ENCODE measurements at regions not wholly inside any gene's neighbourhood (a gene's known extent, or its start where the extent isn't known, plus 50 kb on each side); places are given as distances from the start of the nearest gene placed in this dataset.

DNA sequence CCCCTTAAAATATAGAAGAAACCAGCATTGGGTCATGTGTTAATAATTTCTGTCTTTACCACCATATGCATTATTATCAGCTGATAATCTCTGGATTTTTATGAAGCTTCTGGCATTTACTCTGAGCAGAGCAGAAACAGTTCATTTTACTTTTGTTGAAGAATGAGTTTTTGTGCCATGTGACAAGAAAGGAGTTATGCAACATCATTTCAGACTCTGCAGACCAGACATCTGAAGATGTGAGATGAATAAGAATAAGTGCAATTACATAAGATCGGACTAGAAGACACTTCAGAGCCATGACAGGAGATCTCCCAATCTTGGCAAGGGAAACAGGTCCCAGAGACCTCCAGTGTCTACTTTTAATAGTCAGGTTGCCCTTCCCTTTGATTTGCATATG lies 869.4 kb upstream of the VRK2 start:
- no peak for ATAC-seq (ENCODE audit: low read depth in 2 of 2)

DNA sequence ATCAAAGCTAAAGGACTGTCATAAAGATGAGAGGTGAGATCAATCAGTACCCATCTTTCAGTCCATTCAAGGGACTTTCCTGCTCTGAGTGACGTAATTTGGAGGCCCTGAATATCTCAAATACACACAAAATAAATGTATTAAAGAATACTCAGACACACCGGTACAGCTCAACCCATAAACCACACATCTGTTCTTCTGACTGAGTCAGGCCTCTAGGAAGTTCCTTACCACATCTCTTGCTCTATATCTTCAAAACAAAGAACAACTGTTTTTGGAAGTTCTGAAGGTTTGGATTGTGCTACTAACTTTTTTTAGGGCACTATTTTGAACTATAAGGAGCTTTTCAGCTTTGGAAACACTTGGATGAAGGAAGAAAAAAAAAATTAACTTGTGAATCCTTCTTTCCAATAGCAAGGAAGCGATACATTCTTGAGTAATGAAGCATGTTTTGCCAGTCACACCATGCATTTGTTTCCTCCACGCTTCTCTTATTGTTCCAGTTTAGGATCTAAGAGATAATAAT lies 866.5 kb upstream of the VRK2 start:
- Mint-ChIP-seq H3K4me3 (no peak overlapping the region), H3K4me1 (no peaks in the 10 kb centered on the region), H3K27me3 (no peaks in the 10 kb centered on the region), H3K27ac (no peak overlapping the region), H3K9me3 (peaks cover 0 to 9% (median 2%) of the 10 kb centered on the region in 7 donors), H3K36me3 (no peaks in the 10 kb centered on the region)
- DNase-seq: no peak
- ATAC-seq (ENCODE audit: low read depth in 2 of 2): no peak

More for the DNA sequence above, 869.4 kb upstream of the VRK2 start:
- Mint-ChIP-seq H3K4me1 (no peaks in the 10 kb centered on the region), H3K27me3 (no peaks in the 10 kb centered on the region), H3K27ac (no peak overlapping the region), H3K9me3 (peaks cover 2 to 13% (median 7%) of the 10 kb centered on the region in 7 donors), H3K36me3 (peaks cover 0 to 4% of the 10 kb centered on the region in 2 donors), H3K4me3 (no peak overlapping the region)
- DNase-seq: no peak

DNA sequence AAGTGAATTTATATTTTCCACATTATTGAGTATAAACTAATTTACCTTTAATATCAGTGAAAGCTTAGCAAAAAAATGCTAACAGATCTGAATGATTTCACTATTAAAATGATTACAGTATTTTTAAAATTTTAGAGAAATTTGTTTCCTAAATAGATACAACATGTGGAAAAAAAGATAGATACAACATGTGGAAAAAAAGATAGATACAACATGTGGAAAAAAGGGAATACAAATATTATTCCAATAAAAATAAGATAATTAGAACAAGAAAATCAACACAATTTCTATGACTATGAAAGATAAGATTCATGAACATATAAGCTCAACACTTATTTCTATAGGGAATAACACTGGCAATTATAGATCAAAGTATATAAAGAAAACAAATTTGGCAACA lies 865.9 kb upstream of the VRK2 start:
- no peak for ATAC-seq (ENCODE audit: low read depth in 2 of 2)
- no peak for DNase-seq
- no peak overlapping the region for H3K4me3 Mint-ChIP-seq
- no peaks in the 10 kb centered on the region for H3K4me1 Mint-ChIP-seq
- H3K27ac Mint-ChIP-seq: no peak overlapping the region
- H3K9me3 Mint-ChIP-seq: peaks cover 0 to 9% (median 2%) of the 10 kb centered on the region in 7 donors
- no peaks in the 10 kb centered on the region for H3K36me3 Mint-ChIP-seq
- no peaks in the 10 kb centered on the region for H3K27me3 Mint-ChIP-seq

DNA sequence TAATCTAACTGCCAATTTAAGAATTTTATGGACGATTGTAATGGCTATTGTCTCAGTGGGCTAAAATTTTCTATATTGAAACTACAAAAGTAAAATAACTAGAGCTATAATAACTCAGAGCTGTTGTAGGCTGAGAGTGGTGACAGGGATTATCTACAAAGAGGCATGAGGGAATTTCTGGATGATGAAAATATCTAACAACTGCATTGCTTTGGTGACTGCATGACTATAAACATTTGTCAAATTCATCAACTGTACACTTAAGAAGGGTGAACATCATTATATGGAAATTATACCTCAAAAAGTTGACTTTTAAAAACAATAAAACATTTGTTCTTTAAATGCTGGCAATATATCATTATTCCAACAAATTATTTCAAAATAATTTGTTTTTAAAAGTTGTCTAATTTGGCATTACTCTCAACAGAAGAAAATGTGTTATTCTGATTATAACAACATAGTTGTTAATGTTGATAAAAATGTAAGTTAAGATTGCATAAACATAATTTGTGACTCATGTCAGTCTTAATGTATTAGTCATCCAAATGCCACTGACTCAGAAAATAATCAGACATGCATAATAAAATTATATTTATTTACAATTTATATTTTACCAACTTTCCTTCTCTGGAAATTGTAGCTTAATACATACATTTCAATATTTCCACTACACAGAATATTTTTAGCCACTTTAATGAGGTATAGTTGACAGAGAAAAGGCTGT lies 865.1 kb upstream of the VRK2 start:
- Mint-ChIP-seq H3K27me3 (no peaks in the 10 kb centered on the region), H3K27ac (no peak overlapping the region), H3K4me1 (no peaks in the 10 kb centered on the region), H3K9me3 (peaks cover 0 to 9% (median 4%) of the 10 kb centered on the region in 7 donors), H3K4me3 (no peak overlapping the region), H3K36me3 (no peaks in the 10 kb centered on the region)
- no peak for ATAC-seq (ENCODE audit: low read depth in 2 of 2)
- DNase-seq: no peak

DNA sequence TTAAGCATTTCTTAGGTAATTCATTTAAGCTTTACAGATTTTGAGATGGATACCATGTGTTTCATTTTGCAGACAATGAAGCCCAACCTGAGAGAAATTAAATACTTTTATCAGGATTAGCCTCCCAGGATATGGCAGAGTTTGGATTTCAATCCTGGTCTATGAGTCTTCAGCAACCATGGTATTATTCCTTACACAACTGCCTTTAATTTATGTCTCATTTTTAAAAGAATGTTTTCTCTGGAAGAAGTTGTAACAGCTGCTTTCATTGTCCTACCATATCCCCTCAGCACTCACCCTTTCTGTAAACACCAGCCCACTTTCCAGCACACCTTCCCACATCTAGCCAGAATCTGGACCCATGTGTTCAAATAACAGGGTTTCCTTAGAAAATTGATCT lies 863.7 kb upstream of the VRK2 start:
- no peaks in the 10 kb centered on the region for H3K27me3 Mint-ChIP-seq

DNA sequence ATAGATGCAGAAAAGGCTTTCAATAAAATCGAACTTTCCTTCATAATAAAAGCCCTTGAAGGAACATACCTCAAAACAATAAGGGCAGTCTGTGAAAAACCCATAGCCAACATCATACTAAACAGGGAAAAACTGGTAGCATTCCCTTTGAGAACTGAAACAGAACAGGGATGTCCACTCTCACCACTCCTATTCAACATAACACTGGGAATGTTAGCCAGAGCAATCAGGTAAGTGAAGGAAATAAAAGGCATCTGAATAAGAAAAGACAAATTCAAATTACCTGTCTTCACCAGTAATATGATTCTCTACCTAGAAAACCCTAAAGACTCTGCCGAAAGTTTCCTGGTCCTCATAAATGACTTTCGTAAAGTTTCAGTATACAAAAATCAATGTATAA lies 861.0 kb upstream of the VRK2 start:
- DNase-seq (no peak), ATAC-seq (ENCODE audit: low read depth in 2 of 2) (no peak)
- Mint-ChIP-seq H3K27ac (no peak overlapping the region), H3K4me3 (no peak overlapping the region), H3K4me1 (no peaks in the 10 kb centered on the region), H3K36me3 (no peaks in the 10 kb centered on the region), H3K27me3 (no peaks in the 10 kb centered on the region), H3K9me3 (peaks cover 0 to 7% (median 2%) of the 10 kb centered on the region in 7 donors)

More for the DNA sequence above, 863.7 kb upstream of the VRK2 start:
- H3K36me3 Mint-ChIP-seq: no peaks in the 10 kb centered on the region
- no peak for ATAC-seq (ENCODE audit: low read depth in 2 of 2)
- H3K9me3 Mint-ChIP-seq: peaks cover 0 to 9% (median 3%) of the 10 kb centered on the region in 7 donors
- no peak overlapping the region for H3K27ac Mint-ChIP-seq
- H3K4me3 Mint-ChIP-seq: no peak overlapping the region
- DNase-seq: no peak
- H3K4me1 Mint-ChIP-seq: no peaks in the 10 kb centered on the region

DNA sequence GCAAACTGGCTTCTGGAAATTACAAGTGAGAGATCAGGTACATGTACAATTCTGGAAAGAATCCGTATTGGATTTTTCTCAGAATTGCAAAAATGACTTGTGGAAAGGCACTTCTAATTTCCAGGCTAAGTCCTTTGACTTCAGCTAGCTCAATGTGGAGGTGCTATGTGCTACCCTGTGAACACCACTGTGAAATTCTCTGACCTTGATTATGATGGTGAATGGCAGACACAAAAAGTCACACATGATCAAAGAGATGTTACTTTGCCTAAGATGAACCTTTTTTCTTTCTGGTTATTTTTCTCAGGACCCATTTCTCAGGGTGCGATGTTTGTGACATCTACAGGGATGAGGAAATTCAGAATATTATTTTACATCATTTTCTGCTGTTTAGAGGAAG lies 856.6 kb upstream of the VRK2 start:
- Mint-ChIP-seq H3K4me1 (no peaks in the 10 kb centered on the region), H3K4me3 (no peak overlapping the region)
- ATAC-seq (ENCODE audit: low read depth in 2 of 2): no peak

DNA sequence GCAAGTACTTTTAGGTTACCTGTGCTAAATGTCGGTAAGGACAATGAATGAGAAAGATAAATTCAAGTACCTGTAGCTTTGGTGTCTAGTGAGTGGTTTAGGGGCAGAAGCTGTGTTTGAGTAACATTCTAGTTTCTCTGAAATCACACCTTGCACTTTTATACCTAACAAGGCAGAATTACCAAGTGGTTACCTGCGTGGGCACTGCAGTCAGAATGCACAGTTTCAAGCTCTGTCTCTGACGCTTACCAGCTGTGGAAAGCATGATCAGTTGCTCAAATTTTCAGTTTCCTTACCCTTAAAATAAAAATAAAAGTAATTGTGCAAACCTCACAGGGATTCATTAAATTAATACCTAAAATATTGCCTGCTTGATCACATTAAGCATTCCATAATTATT lies 846.9 kb upstream of the VRK2 start:
- no peak for ATAC-seq (ENCODE audit: low read depth in 2 of 2)
- DNase-seq: no peak
- Mint-ChIP-seq H3K9me3 (peaks cover 0 to 18% (median 0%) of the 10 kb centered on the region in 7 donors), H3K36me3 (no peaks in the 10 kb centered on the region), H3K27me3 (no peaks in the 10 kb centered on the region), H3K4me1 (no peaks in the 10 kb centered on the region), H3K27ac (no peak overlapping the region), H3K4me3 (no peak overlapping the region)

More for the DNA sequence above, 856.6 kb upstream of the VRK2 start:
- DNase-seq: no peak
- no peaks in the 10 kb centered on the region for H3K36me3 Mint-ChIP-seq
- no peaks in the 10 kb centered on the region for H3K27me3 Mint-ChIP-seq
- no peak overlapping the region for H3K27ac Mint-ChIP-seq
- peaks cover 0 to 8% (median 6%) of the 10 kb centered on the region in 7 donors for H3K9me3 Mint-ChIP-seq

DNA sequence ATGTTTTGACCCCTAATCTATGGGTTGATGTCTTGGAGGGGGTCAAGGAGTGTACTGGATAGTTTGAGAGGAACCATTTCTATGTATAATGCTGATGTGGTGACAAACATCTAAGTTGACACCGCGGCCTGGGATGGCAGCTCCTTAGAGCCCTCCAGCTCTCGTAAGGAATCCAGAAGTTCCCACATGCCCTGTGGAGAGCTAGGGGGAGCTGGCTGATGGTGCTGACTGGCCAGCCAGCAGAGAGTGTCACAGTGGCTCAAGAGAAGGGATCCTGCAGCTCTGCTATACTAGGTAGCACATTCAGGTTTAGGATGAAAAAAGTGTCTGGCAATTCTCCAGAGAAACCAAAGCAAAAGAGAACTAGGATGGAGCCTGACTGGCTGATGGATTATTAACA lies 842.2 kb upstream of the VRK2 start:
- Mint-ChIP-seq H3K36me3 (no peaks in the 10 kb centered on the region), H3K27me3 (no peaks in the 10 kb centered on the region)

DNA sequence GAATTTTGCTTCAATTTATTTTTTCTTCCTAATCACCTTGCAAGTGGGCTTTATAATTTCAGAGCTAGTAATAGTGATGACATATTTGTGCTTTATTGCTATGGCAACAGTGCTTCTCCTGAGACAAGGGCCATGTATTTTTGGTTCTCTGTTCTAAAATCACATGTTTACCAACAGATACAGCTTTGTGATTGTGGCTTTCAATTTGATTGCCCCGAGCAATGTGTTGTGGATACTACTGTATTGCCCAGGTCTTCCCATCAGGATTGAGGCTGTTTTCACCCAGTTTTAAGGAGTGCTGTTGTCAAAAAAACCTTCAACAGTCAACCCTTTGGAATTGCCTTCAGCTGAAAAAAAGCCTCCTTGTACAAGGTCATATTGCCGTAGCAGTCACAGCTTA lies 841.4 kb upstream of the VRK2 start:
- Mint-ChIP-seq H3K36me3 (no peaks in the 10 kb centered on the region), H3K9me3 (peaks cover 0 to 6% (median 0%) of the 10 kb centered on the region in 7 donors)

More for the DNA sequence above, 842.2 kb upstream of the VRK2 start:
- DNase-seq (no peak), ATAC-seq (ENCODE audit: low read depth in 2 of 2) (no peak)
- Mint-ChIP-seq H3K4me1 (no peaks in the 10 kb centered on the region), H3K9me3 (peaks cover 0 to 6% (median 0%) of the 10 kb centered on the region in 7 donors), H3K4me3 (no peak overlapping the region), H3K27ac (no peak overlapping the region)

DNA sequence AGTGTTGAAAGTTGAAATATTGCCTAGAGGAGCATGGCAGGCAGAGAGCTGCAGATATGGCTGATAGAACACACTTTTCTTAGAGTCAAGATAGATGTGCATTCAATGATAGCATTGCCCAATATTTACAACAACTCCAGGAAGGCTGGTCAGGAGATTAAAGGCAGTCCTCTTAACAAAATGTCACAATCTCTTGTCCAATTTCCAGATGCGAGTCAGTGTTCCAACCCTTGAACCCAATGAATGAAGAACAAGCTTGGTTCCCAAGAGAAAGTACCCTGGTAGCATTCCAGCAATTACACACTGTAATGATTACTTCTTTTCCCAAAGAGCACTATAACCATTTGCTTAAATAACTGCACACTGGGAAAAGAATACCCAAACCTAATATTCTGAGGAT lies 839.4 kb upstream of the VRK2 start:
- ATAC-seq (ENCODE audit: low read depth in 2 of 2) (no peak), DNase-seq (no peak)
- Mint-ChIP-seq H3K27me3 (no peaks in the 10 kb centered on the region), H3K27ac (no peak overlapping the region), H3K4me3 (no peak overlapping the region), H3K9me3 (peaks cover 0 to 7% (median 0%) of the 10 kb centered on the region in 7 donors), H3K36me3 (no peaks in the 10 kb centered on the region), H3K4me1 (no peaks in the 10 kb centered on the region)

More for the DNA sequence above, 841.4 kb upstream of the VRK2 start:
- ATAC-seq (ENCODE audit: low read depth in 2 of 2): no peak
- DNase-seq: no peak
- no peaks in the 10 kb centered on the region for H3K27me3 Mint-ChIP-seq
- no peak overlapping the region for H3K27ac Mint-ChIP-seq
- no peak overlapping the region for H3K4me3 Mint-ChIP-seq
- H3K4me1 Mint-ChIP-seq: no peaks in the 10 kb centered on the region

DNA sequence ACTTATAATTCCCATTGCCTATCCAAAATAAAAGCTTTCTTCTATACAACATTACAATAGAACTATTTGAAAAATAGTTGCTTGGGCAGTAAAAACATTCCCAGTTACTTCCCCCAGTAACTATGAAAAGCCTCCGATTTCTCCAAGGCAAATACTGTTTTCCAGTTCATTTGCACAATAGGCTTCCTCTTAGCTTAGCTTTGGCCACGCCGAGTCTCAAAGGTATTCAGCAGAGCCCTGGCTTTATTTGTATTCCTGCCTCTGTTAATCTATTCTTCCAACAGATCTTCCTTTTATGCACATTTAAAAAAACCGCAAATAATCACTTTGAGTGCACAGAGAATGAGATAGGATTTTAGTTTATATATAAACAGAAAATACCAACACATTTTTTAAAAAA lies 836.8 kb upstream of the VRK2 start:
- Mint-ChIP-seq H3K4me3 (no peak overlapping the region), H3K9me3 (peaks cover 0 to 8% (median 2%) of the 10 kb centered on the region in 7 donors), H3K36me3 (no peaks in the 10 kb centered on the region), H3K27me3 (no peaks in the 10 kb centered on the region), H3K4me1 (no peaks in the 10 kb centered on the region), H3K27ac (no peak overlapping the region)
- no peak for DNase-seq
- no peak for ATAC-seq (ENCODE audit: low read depth in 2 of 2)

DNA sequence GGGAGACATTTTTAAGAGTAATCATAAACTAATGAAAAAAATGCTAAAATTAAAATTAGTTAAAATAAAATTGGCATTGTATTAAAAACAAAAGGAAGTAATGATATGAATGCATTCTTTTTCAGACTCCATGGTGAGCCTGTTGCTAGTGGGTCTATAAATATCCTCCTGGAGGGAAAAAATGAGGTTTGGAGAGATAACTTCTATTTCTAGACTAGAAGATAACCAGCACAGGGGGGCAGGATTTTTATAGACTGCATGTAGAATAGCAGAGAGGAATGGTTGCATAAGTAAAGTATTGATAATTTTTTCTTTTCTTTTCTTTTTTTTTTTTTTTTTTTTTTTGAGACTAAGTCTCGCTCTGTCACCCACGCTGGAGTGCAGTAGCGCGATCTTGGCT lies 835.8 kb upstream of the VRK2 start:
- no peak for ATAC-seq (ENCODE audit: low read depth in 2 of 2)
- Mint-ChIP-seq H3K27me3 (no peaks in the 10 kb centered on the region), H3K36me3 (no peaks in the 10 kb centered on the region), H3K4me3 (no peak overlapping the region), H3K27ac (no peak overlapping the region), H3K4me1 (no peaks in the 10 kb centered on the region), H3K9me3 (peaks cover 0 to 8% (median 4%) of the 10 kb centered on the region in 7 donors)
- no peak for DNase-seq

DNA sequence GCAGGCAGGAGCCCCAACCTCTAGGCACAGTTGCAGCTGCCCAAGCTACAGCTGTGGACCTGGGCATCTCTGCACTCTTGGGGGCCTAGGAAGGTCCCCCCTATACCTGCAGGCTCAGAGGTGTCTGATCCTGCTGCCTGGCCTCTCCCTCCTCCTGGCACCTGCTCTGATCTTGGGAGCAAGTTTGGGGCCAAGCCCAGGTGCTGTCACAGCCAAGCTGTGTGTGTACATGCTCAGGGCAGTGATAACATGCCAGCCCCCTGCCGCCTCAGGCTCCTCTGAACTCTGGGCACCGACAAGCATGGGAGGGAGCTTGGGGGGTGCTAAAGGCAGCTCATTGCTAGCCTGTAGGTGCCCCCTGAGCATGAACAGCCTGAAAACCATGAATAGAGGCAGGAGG lies 829.6 kb upstream of the VRK2 start:
- Mint-ChIP-seq H3K36me3 (peaks cover 0 to 11% of the 10 kb centered on the region in 2 donors), H3K9me3 (peaks cover 13 to 41% (median 18%) of the 10 kb centered on the region in 7 donors), H3K27ac (no peak overlapping the region), H3K4me3 (no peak overlapping the region), H3K27me3 (no peaks in the 10 kb centered on the region), H3K4me1 (no peaks in the 10 kb centered on the region)
- ATAC-seq (ENCODE audit: low read depth in 2 of 2) (no peak), DNase-seq (no peak)
